HG03045 (cell line): ENCODE measurements at regions not wholly inside any gene's neighbourhood (a gene's known extent, or its start where the extent isn't known, plus 50 kb on each side); places are given as distances from the start of the nearest gene placed in this dataset.
"Not testable (repeated sequence)": the region's sequence is repeated elsewhere in the genome, so short reads cannot be mapped to it uniquely, and the experiment has no call there.

Experiments
- ATAC-seq: cut with Tn5 transposase; IDR thresholded peaks from one replicate; pipeline ENCODE4 v1.9.1; 2021; ENCODE audit warnings: mild to moderate bottlenecking, moderate library complexity; ENCODE audit not compliant: unreplicated experiment

GRCh38 chr1:235059221-235059620 lies 69.4 kb downstream of the TOMM20 start:
- no peak for ATAC-seq

DNA sequence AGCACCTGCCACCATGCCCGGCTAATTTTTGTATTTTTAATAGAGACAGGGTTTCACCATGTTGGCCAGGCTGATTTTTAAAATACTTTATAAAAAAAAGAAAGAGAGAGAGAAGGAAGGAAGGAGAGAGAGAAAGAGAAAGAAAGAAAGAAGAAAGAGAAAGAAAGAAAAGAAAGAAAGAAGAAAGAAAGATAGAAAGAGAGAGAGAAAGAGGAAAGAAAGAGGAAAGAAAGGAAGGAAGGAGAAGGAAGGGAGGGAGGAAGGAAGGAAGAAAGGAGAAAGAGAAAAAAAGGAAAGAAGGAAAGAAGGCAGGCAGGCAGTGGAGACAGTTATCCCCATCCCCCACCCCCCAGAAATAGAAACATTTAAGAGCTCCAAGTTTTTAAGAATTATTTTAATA lies 69.9 kb downstream of the TOMM20 start:
- no peak for ATAC-seq

DNA sequence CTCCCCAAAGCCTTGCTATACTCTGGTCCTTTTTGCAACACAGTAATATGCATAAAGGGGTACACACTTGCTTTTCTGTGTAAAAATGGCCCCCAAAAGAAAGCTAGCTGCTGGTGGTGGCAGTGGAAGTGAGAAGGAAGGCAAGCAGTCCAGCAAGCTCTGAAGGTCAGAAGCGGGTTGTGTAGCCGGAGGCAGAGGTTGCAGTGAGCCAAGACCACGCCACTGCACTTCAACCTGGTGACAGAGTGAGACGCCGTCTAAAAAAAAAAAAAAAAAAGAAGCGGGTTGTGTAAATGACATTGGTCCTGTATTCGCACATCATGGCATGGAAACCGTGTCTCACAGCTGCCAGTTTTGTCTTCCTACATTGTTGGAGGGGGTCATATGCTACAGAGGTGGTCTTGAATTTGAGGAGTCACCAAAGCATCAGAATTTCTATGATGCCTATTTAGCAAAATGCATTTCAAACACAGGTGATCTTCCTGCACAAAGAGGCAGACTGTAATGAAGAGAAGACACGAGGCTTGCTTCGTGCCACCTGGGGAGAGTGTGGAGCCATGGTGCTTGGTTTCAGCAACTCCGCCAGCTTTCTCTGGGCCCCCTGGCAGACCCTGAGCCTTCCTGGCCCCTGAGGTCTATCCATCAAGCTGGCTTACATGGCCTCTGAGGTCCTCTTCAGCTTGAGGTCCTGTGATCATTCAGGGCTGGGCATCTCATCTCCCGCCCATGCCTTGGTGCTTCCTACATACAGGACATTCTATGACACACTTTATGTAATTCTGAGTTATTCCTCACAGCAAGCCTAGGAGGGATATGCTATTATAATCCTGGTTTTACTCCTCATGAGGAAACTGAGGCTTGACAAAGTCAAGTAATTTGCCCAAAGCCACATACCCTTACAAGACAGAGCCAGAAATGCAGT lies 71.0 kb downstream of the TOMM20 start:
- no peak for ATAC-seq

- no peak for ATAC-seq
These were observed 71.7 kb downstream of the TOMM20 start for GRCh38 chr1:235056937-235057336.

GRCh38 chr1:235054936-235055335 lies 73.7 kb downstream of the TOMM20 start:
- ATAC-seq, result no peak

DNA sequence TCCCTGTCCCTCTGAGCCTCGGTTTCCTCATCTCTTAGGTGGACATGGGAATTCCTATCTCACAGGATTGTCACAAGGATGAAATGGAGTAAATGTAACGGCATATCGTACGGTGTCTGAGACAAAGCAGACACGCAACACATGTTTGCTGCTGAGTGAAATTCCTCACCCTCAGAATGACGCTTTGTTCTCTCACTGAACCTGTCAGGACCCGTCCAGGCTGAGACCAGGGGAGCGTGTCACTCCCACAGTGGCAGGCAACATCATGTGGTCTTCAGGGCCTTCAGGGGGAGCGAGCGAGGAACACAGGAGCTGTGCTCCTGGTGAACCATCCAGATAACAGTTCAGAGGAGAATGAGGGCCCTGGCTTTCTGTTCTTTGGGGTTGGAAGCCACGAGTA lies 74.2 kb downstream of the TOMM20 start:
- no peak for ATAC-seq

GRCh38 chr1:235052067-235053008 lies 76.3 kb downstream of the TOMM20 start:
- ATAC-seq, result no peak

GRCh38 chr1:235051521-235051920 lies 77.1 kb downstream of the TOMM20 start:
- ATAC-seq, result no peak

DNA sequence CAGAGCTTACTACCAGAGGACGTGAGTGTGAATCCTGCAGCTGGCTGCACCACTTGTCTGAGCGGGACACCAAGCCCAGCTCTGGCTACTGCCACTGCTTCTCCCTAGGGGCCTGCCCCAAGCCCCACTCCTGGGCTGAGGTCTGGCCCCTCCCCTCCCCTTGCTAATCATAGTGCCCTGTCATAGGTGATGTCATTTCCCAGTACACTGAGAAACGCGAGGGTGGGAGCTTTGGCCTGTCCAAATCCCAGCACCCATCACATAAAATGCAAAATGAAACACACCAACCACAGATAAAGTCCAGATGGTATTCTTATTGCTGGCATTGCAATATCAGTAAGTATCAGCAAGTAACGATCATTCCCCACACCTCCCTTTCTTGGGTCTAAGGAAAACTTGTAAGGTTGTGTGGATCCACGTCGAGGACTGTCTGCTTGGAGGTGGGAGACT lies 77.7 kb downstream of the TOMM20 start:
- peak; percentile 50 for ATAC-seq

- not testable (repeated sequence) for ATAC-seq
These were observed 78.8 kb downstream of the TOMM20 start for GRCh38 chr1:235049716-235050378.

DNA sequence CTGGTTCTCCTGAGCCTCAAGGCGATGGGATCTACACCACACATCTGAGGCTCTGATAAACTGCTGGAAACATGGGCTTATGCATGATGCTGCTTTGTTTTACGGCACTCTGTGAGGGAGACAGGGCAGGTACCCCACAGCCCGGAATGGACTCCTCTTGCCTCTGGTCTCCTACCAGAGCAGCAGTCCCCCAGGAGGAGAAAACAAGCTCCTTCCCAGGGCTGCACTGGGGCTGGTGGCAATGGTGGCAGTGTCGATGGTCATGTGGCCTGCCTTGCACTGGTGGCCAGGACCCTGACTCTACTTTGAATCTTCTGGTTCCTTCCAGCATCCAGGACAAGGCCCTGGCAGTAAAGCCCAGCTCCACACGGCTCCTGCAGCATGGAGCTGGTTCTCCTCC lies 79.4 kb downstream of the TOMM20 start:
- ATAC-seq, result no peak

- no peak for ATAC-seq
These were observed 81.2 kb downstream of the TOMM20 start for GRCh38 chr1:235047331-235047871.

GRCh38 chr1:235045921-235046601 lies 82.6 kb downstream of the TOMM20 start:
- no peak for ATAC-seq

- no peak for ATAC-seq
These were observed 83.5 kb downstream of the TOMM20 start for GRCh38 chr1:235045034-235045690.

DNA sequence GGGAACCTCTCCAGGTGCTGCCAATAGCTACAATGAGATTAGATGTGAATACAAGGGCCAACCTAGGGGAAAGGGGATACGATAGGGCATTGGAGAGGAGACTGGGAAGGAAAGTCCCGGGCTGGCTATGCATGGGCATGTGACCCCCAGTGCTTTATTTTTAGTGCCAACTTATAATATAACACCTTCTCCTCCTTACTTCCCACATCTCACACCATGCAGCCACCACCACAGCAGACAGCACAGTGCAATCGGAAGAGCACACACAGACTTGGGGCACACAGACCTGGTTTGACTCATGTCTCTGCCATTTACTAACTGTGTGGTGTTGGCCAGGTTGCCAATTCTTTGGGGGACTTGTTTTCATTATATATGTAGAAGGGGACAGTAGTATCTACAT lies 85.4 kb downstream of the TOMM20 start:
- ATAC-seq, result no peak

GRCh38 chr1:235038701-235039100 lies 89.9 kb downstream of the TOMM20 start:
- no peak for ATAC-seq

DNA sequence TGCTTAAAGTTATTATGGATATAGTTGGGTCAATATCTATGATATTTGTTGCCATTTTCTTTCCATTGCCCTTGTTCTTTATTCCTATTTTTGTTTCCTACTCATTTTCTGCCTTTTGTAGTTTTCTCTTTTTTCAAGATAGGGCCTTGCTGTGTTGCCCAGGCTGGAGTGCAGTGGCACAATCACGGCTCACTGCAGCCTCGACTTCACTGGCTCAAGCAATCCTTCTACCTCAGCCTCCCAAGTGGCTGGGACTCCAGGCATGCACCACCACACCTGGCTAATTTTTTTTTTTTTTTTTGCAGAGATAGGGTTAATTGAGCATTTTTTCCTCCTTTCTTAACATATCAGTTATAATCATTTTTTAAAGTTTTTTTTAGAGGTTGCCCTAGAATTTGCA lies 92.7 kb downstream of the TOMM20 start:
- ATAC-seq, result no peak

- ATAC-seq, result no peak
These were observed 97.6 kb downstream of the TOMM20 start for GRCh38 chr1:235030919-235031596.

- no peak for ATAC-seq
These were observed 100.8 kb downstream of the TOMM20 start for GRCh38 chr1:235027862-235028250.
